GM06990 (cell line): ENCODE measurements at regions not wholly inside any gene's neighbourhood (a gene's known extent, or its start where the extent isn't known, plus 50 kb on each side); places are given as distances from the start of the nearest gene placed in this dataset.

Experiments used
- DNase-seq: peaks from one replicate; pipeline ENCODE4 v3.0.0-alpha.2; 2011; ENCODE audit not compliant: insufficient read length; ENCODE audit errors: extremely low read depth
- H3K27me3 ChIP-seq: replicated peaks from 2 replicates; pipeline ENCODE4 v1.6.0; 2011; ENCODE audit warnings: low read length; ENCODE audit not compliant: control insufficient read depth, insufficient read depth
- H3K36me3 ChIP-seq: 2 replicates; pipeline ENCODE4 v1.5.1; 2011; ENCODE audit warnings: low read length; ENCODE audit not compliant: control insufficient read depth, insufficient read depth
- H3K4me3 ChIP-seq: replicated peaks from 2 replicates; pipeline ENCODE4 v1.5.1; 2011; ENCODE audit warnings: low read depth, mild to moderate bottlenecking, control low read depth, low read length
- TF ChIP-seq, protein P1 (sequence below): IDR thresholded peaks from 2 replicates; pipeline ENCODE4 v1.5.1; 2011; ENCODE audit warnings: low read length, control low read depth, mild to moderate bottlenecking, inconsistent platforms; ENCODE audit not compliant: insufficient read depth, poor library complexity, severe bottlenecking

DNA sequence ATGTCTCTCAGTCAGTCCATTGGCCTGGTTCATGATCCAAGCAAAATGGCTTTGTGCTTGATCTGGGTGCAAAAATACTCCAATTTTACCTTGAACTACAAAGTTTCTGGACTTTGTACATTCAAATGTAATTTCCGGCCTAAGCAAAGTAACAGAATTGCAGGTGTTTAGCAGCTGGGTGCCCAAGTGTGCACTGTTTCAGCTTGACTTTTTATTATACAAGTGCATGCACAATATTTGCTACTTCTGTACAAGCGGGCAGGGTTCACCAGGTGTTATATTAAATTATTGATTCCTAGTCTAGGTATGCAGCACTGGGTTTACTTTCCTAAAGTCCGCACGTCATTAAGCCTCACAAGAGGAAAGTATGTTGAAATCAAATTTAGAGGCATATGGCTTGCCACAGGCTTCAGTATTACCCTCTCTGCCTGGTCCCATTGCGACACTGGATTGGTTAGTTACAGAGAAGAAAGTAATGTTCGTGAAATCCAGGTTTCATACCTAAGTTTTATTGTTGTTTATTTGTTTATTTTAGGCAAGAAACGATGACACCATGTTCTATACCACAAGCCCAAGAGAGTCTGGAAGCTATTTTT lies 376.9 kb upstream of the CTSO start:
- no peak for DNase-seq
- Histone ChIP-seq H3K36me3 (no peaks in the 10 kb centered on the region), H3K27me3 (no peaks in the 10 kb centered on the region), H3K4me3 (no peak overlapping the region)
- TF ChIP-seq, protein P1, sequence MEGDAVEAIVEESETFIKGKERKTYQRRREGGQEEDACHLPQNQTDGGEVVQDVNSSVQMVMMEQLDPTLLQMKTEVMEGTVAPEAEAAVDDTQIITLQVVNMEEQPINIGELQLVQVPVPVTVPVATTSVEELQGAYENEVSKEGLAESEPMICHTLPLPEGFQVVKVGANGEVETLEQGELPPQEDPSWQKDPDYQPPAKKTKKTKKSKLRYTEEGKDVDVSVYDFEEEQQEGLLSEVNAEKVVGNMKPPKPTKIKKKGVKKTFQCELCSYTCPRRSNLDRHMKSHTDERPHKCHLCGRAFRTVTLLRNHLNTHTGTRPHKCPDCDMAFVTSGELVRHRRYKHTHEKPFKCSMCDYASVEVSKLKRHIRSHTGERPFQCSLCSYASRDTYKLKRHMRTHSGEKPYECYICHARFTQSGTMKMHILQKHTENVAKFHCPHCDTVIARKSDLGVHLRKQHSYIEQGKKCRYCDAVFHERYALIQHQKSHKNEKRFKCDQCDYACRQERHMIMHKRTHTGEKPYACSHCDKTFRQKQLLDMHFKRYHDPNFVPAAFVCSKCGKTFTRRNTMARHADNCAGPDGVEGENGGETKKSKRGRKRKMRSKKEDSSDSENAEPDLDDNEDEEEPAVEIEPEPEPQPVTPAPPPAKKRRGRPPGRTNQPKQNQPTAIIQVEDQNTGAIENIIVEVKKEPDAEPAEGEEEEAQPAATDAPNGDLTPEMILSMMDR = no peak

DNA sequence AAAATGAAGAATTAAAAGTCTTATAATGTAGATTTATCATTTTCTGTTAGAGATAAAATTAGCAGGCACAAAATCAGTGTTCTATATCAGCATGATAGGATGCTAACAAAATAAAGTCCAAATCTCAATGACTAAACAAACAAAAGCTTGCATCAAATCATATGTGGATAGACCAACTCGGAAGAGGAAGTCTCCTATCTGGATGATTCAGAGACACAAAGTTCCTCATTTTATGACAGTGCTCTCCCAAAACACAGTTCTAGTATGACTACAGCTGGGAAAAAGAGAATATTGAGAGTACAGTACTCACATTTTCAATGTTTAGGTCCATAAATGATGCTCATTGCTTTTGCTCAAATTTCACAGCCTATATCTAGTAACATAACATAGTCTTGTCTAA lies 376.1 kb upstream of the CTSO start:
- no peaks in the 10 kb centered on the region for H3K36me3 ChIP-seq
- no peak overlapping the region for H3K4me3 ChIP-seq
- no peaks in the 10 kb centered on the region for H3K27me3 ChIP-seq
- DNase-seq = no peak
- TF ChIP-seq, protein P1 = no peak

DNA sequence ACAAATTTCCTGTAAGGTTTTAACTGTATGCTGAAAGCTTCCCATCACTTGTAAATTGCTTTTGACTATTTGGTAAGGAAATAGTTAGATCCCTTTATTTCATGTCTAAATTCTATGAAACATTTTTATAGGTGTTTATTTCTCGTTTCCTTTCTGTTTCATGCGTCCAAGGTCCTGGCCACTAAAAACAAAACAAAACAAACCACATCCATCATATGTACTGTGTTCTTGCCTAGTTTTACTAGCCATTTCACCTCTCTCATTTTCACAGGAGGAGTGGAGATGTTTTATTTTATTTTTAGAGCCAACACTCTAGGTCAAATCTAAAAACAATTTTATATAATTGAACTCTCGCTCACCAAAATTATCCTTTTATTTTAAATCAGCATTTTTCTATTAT lies 375.2 kb upstream of the CTSO start:
- H3K4me3 ChIP-seq = no peak overlapping the region
- H3K27me3 ChIP-seq = no peaks in the 10 kb centered on the region
- TF ChIP-seq, protein P1 = no peak
- no peak for DNase-seq
- no peaks in the 10 kb centered on the region for H3K36me3 ChIP-seq

DNA sequence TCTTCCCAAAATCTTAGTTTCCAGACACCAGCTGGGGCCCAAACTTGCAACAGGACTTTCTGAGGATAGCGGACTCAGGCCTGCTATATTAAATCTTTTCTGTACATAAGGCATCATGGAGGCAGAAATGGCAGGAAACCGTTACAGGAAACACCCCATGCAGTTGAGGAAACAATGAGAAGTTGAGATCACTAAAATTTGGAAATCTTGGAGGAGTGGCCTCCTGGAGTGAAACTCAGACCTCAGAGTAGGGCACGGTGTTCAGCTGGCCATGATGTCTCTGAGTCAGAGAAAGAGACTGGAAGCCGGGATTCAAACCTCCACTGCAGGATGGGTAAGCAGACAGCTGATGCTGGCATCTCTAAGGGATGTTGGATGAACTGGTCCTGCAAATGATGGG lies 372.6 kb upstream of the CTSO start:
- Histone ChIP-seq H3K4me3 (no peak overlapping the region), H3K27me3 (no peaks in the 10 kb centered on the region)
- TF ChIP-seq, protein P1 = no peak

DNA sequence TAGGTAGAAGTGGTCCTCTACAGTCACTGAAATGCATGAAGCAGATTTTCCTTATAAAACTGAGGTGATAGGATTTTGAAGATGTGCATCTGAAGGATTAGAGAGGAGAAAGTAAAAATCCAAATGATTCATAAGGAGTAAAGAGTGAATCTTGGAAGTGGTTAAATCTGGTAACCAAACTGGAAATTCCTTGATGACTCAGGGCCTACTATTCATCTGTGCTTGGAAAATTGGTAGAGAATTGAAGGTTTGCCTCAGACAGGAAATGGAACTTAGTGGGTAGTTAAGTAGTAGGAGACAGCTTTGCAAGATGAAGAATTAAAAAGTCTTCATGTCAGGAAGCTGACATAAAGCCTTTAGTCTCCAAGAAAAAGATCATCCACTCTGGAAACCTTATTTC lies 368.9 kb upstream of the CTSO start:
- TF ChIP-seq, protein P1 = no peak
- Histone ChIP-seq H3K27me3 (no peaks in the 10 kb centered on the region), H3K4me3 (no peak overlapping the region), H3K36me3 (no peaks in the 10 kb centered on the region)
- DNase-seq = no peak

More for the DNA sequence above, 372.6 kb upstream of the CTSO start:
- H3K36me3 ChIP-seq = no peaks in the 10 kb centered on the region
- no peak for DNase-seq

DNA sequence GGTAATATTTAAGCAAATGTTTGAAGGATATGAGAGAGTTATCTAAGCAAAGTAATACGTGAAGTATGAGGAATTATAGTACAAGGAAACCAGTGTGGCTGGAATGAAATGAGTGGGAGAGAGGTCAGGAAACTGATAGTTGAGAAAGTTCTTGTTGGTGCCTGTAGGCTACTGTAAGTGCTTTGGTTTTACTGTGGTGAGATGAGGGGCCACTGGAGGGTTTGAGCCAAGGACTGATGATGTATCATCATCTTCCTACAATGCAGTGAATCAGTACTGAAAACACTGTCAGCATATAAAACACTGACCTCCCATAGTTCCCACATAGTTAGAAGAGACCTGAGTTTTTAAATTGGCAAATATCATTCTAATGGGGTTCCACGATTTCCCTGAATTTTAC lies 367.5 kb upstream of the CTSO start:
- H3K27me3 ChIP-seq = no peaks in the 10 kb centered on the region
- no peaks in the 10 kb centered on the region for H3K36me3 ChIP-seq
- no peak for DNase-seq

More for the DNA sequence above, 367.5 kb upstream of the CTSO start:
- TF ChIP-seq, protein P1 = no peak
- H3K4me3 ChIP-seq = no peak overlapping the region
